ENCODE measurements at regions not wholly inside any gene's neighbourhood (a gene's known extent, or its start where the extent isn't known, plus 50 kb on each side); places are given as distances from the start of the nearest gene placed in this dataset.

GRCh38 chr2:128384446-128384845 is 65.8 kb upstream of the HS6ST1 start:
- Histone ChIP-seq H3K9me3 (ENCODE audit: control extremely low read depth in 1 of 5, control insufficient read depth in 4 of 5, insufficient read depth in 2 of 5, low read depth in 1 of 5, low read length in 4 of 5) (peaks cover 0 to 9% (median 0%) of the 10 kb centered on the region in 5 experiments), H3K27ac (ENCODE audit: insufficient read depth in 1 of 2, low read depth in 1 of 2, low read length in 2 of 2, poor library complexity in 1 of 2, severe bottlenecking in 2 of 2) (no peak overlapping the region), H3K36me3 (ENCODE audit: control insufficient read depth in 4 of 4, insufficient read depth in 4 of 4, low read length in 3 of 4) (no peaks in the 10 kb centered on the region), H3K27me3 (replicated peaks in 2 of 5; ENCODE audit: control insufficient read depth in 4 of 5, insufficient read depth in 5 of 5, low read length in 4 of 5) (no peaks in the 10 kb centered on the region), H3K4me3 (ENCODE audit: control insufficient read depth in 1 of 7, extremely low read depth in 1 of 7, insufficient read depth in 4 of 7, low read depth in 2 of 7, low read length in 6 of 7) (no peak overlapping the region), H3K4me1 (ENCODE audit: control extremely low read depth in 1 of 4, control insufficient read depth in 4 of 4, insufficient read depth in 4 of 4, low read length in 3 of 4) (no peaks in the 10 kb centered on the region)
- ChIA-PET POLR2A (interaction anchor here (0.6 kb wide), 2 partner anchors 45 to 124 kb away, joined by 4 to 5 read pairs; no protein-coding TSS in a partner anchor), CTCF (no interaction called here)
- DNase-seq = no peak
- 99% methylated on average over 7 of the region's 10 CpGs for WGBS (ENCODE audit: insufficient coverage)

GRCh38 chr2:128384956-128385355 is 66.3 kb upstream of the HS6ST1 start:
- 100% methylated on average over 6 of the region's 10 CpGs for WGBS (ENCODE audit: insufficient coverage)
- no peak overlapping the region for H3K27ac ChIP-seq (ENCODE audit: insufficient read depth in 1 of 2, low read depth in 1 of 2, low read length in 2 of 2, poor library complexity in 1 of 2, severe bottlenecking in 2 of 2)
- ChIA-PET POLR2A (interaction anchor here (0.8 kb wide), 1 partner anchor 400 kb away, joined by 3 read pairs; no protein-coding TSS in a partner anchor), CTCF (no interaction called here)
- DNase-seq = no peak
- H3K4me1 ChIP-seq (ENCODE audit: control extremely low read depth in 1 of 4, control insufficient read depth in 4 of 4, insufficient read depth in 4 of 4, low read length in 3 of 4) = no peaks in the 10 kb centered on the region
- H3K9me3 ChIP-seq (ENCODE audit: control extremely low read depth in 1 of 5, control insufficient read depth in 4 of 5, insufficient read depth in 2 of 5, low read depth in 1 of 5, low read length in 4 of 5) = peaks cover 0 to 9% (median 0%) of the 10 kb centered on the region in 5 experiments
- H3K36me3 ChIP-seq (ENCODE audit: control insufficient read depth in 4 of 4, insufficient read depth in 4 of 4, low read length in 3 of 4) = no peaks in the 10 kb centered on the region
- H3K4me3 ChIP-seq (ENCODE audit: control insufficient read depth in 1 of 7, extremely low read depth in 1 of 7, insufficient read depth in 4 of 7, low read depth in 2 of 7, low read length in 6 of 7) = no peak overlapping the region
- no peaks in the 10 kb centered on the region for H3K27me3 ChIP-seq (replicated peaks in 2 of 5; ENCODE audit: control insufficient read depth in 4 of 5, insufficient read depth in 5 of 5, low read length in 4 of 5)

GRCh38 chr2:128385365-128385764 is 66.7 kb upstream of the HS6ST1 start:
- H3K27ac ChIP-seq (ENCODE audit: insufficient read depth in 1 of 2, low read depth in 1 of 2, low read length in 2 of 2, poor library complexity in 1 of 2, severe bottlenecking in 2 of 2) = no peak overlapping the region
- ChIA-PET CTCF (no interaction called here), POLR2A (interaction anchor here (0.8 kb wide), 1 partner anchor 399 kb away, joined by 3 read pairs; no protein-coding TSS in a partner anchor)
- no peak overlapping the region for H3K4me3 ChIP-seq (ENCODE audit: control insufficient read depth in 1 of 7, extremely low read depth in 1 of 7, insufficient read depth in 4 of 7, low read depth in 2 of 7, low read length in 6 of 7)
- no peaks in the 10 kb centered on the region for H3K36me3 ChIP-seq (ENCODE audit: control insufficient read depth in 4 of 4, insufficient read depth in 4 of 4, low read length in 3 of 4)
- peaks cover 0 to 9% (median 0%) of the 10 kb centered on the region in 5 experiments for H3K9me3 ChIP-seq (ENCODE audit: control extremely low read depth in 1 of 5, control insufficient read depth in 4 of 5, insufficient read depth in 2 of 5, low read depth in 1 of 5, low read length in 4 of 5)
- H3K27me3 ChIP-seq (replicated peaks in 2 of 5; ENCODE audit: control insufficient read depth in 4 of 5, insufficient read depth in 5 of 5, low read length in 4 of 5) = no peaks in the 10 kb centered on the region
- no peak for DNase-seq
- 100% methylated on average over 1 of the region's 7 CpGs for WGBS (ENCODE audit: insufficient coverage)
- no peaks in the 10 kb centered on the region for H3K4me1 ChIP-seq (ENCODE audit: control extremely low read depth in 1 of 4, control insufficient read depth in 4 of 4, insufficient read depth in 4 of 4, low read length in 3 of 4)

- no peak overlapping the region for H3K4me3 ChIP-seq (ENCODE audit: control insufficient read depth in 1 of 7, extremely low read depth in 1 of 7, insufficient read depth in 4 of 7, low read depth in 2 of 7, low read length in 6 of 7)
- POLR2A ChIA-PET = no interaction called here
- no peaks in the 10 kb centered on the region for H3K27me3 ChIP-seq (replicated peaks in 2 of 5; ENCODE audit: control insufficient read depth in 4 of 5, insufficient read depth in 5 of 5, low read length in 4 of 5)
- no peak overlapping the region for H3K27ac ChIP-seq (ENCODE audit: insufficient read depth in 1 of 2, low read depth in 1 of 2, low read length in 2 of 2, poor library complexity in 1 of 2, severe bottlenecking in 2 of 2)
- 97% methylated on average over 13 of the region's 14 CpGs for WGBS (ENCODE audit: insufficient coverage)
- H3K9me3 ChIP-seq (ENCODE audit: control extremely low read depth in 1 of 5, control insufficient read depth in 4 of 5, insufficient read depth in 2 of 5, low read depth in 1 of 5, low read length in 4 of 5) = peaks cover 0 to 9% (median 0%) of the 10 kb centered on the region in 5 experiments
- CTCF ChIA-PET = no interaction called here
- no peak for DNase-seq
- H3K36me3 ChIP-seq (ENCODE audit: control insufficient read depth in 4 of 4, insufficient read depth in 4 of 4, low read length in 3 of 4) = no peaks in the 10 kb centered on the region
- no peaks in the 10 kb centered on the region for H3K4me1 ChIP-seq (ENCODE audit: control extremely low read depth in 1 of 4, control insufficient read depth in 4 of 4, insufficient read depth in 4 of 4, low read length in 3 of 4)
These were observed 67.4 kb upstream of the HS6ST1 start for GRCh38 chr2:128386066-128386465.

- ChIA-PET POLR2A (no interaction called here), CTCF (no interaction called here)
- H3K4me3 ChIP-seq (ENCODE audit: control insufficient read depth in 1 of 7, extremely low read depth in 1 of 7, insufficient read depth in 4 of 7, low read depth in 2 of 7, low read length in 6 of 7) = no peak overlapping the region
- DNase-seq = no peak
- H3K27me3 ChIP-seq (replicated peaks in 2 of 5; ENCODE audit: control insufficient read depth in 4 of 5, insufficient read depth in 5 of 5, low read length in 4 of 5) = no peaks in the 10 kb centered on the region
- 96% methylated on average over 7 of the region's 8 CpGs for WGBS (ENCODE audit: insufficient coverage)
- H3K36me3 ChIP-seq (ENCODE audit: control insufficient read depth in 4 of 4, insufficient read depth in 4 of 4, low read length in 3 of 4) = no peaks in the 10 kb centered on the region
- H3K4me1 ChIP-seq (ENCODE audit: control extremely low read depth in 1 of 4, control insufficient read depth in 4 of 4, insufficient read depth in 4 of 4, low read length in 3 of 4) = no peaks in the 10 kb centered on the region
- H3K27ac ChIP-seq (ENCODE audit: insufficient read depth in 1 of 2, low read depth in 1 of 2, low read length in 2 of 2, poor library complexity in 1 of 2, severe bottlenecking in 2 of 2) = no peak overlapping the region
- peaks cover 0 to 9% (median 0%) of the 10 kb centered on the region in 5 experiments for H3K9me3 ChIP-seq (ENCODE audit: control extremely low read depth in 1 of 5, control insufficient read depth in 4 of 5, insufficient read depth in 2 of 5, low read depth in 1 of 5, low read length in 4 of 5)
These were observed 69.9 kb upstream of the HS6ST1 start for GRCh38 chr2:128388499-128388941.

DNA sequence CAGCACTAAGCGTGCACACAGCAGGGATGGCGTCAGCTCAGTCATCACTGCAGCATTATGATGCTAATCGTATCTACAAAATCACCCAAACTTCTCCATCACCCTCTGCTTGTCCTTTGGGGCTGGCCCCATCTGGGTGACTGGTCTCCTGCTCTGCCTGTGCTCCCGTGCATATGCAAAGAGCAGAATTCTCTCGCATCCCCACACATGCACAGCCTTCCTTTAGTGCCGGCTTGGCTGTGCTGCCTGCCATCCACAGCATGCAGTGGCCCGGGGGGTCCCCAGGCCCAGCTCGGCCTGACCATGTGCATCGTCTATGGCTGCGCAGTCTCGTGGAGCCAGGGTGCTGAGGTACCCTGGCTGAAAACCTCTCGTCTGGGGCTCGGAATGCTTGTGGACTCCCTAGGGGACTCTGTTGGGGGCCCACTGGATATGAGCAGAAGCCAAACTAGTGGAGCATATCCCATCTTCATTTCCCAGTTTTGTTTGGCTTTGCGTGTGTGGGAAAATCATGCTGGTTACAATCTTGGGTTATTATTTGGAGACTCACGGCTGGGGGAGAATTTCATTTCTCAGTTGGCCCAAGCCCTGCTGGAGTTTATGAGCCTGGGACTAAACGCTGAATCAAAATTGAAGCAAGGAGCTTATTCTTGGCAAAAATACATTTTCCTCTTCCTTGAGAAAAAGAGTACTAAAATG is 70.9 kb upstream of the HS6ST1 start:
- Histone ChIP-seq H3K4me3 (ENCODE audit: control insufficient read depth in 1 of 7, extremely low read depth in 1 of 7, insufficient read depth in 4 of 7, low read depth in 2 of 7, low read length in 6 of 7) (no peak overlapping the region), H3K4me1 (ENCODE audit: control extremely low read depth in 1 of 4, control insufficient read depth in 4 of 4, insufficient read depth in 4 of 4, low read length in 3 of 4) (no peaks in the 10 kb centered on the region), H3K27ac (ENCODE audit: insufficient read depth in 1 of 2, low read depth in 1 of 2, low read length in 2 of 2, poor library complexity in 1 of 2, severe bottlenecking in 2 of 2) (no peak overlapping the region), H3K36me3 (ENCODE audit: control insufficient read depth in 4 of 4, insufficient read depth in 4 of 4, low read length in 3 of 4) (no peaks in the 10 kb centered on the region), H3K27me3 (replicated peaks in 2 of 5; ENCODE audit: control insufficient read depth in 4 of 5, insufficient read depth in 5 of 5, low read length in 4 of 5) (no peaks in the 10 kb centered on the region), H3K9me3 (ENCODE audit: control extremely low read depth in 1 of 5, control insufficient read depth in 4 of 5, insufficient read depth in 2 of 5, low read depth in 1 of 5, low read length in 4 of 5) (peaks cover 0 to 8% (median 0%) of the 10 kb centered on the region in 5 experiments)
- DNase-seq = no peak
- ChIA-PET POLR2A (no interaction called here), CTCF (no interaction called here)
- WGBS (ENCODE audit: insufficient coverage) = 100% methylated on average over 11 of the region's 16 CpGs

DNA sequence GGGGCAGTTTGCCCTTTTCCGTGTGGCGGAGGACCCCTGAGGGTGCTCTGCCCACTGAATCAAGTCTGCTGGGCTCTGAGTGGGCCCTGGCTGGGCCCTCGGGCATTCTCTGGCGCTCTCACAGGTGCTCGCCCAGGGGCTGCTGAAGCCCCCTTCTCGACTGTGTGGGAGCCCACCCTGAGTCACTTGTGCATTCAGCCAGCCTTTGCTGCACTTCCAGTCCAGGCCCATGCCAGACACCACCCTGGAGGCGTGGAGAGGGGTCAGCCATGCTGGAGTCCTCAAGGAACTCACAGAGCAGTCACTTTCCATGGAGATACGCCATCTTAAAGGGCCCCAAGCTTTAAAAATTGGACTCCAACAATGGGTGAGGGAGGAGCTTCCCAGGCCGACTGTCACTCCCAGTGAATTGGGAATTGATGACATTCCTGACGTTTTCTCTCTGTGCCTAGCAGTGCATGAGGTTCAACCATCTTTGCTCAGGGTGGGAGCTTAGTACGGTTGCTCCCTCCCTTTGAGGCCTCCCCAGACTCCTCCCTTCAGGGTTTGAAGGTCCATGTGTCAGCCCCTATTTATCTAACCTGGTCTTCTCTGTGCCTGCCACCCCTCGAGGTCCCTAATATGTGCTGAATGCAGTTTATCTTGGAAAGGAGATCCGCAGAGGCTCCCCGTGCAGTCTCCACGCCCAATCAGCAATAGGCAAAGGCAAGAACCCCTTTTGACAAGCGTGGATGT is 71.8 kb upstream of the HS6ST1 start:
- WGBS (ENCODE audit: insufficient coverage) = 98% methylated on average over 14 of the region's 16 CpGs
- Histone ChIP-seq H3K27me3 (replicated peaks in 2 of 5; ENCODE audit: control insufficient read depth in 4 of 5, insufficient read depth in 5 of 5, low read length in 4 of 5) (no peaks in the 10 kb centered on the region), H3K36me3 (ENCODE audit: control insufficient read depth in 4 of 4, insufficient read depth in 4 of 4, low read length in 3 of 4) (no peaks in the 10 kb centered on the region), H3K9me3 (ENCODE audit: control extremely low read depth in 1 of 5, control insufficient read depth in 4 of 5, insufficient read depth in 2 of 5, low read depth in 1 of 5, low read length in 4 of 5) (peaks cover 0 to 7% (median 0%) of the 10 kb centered on the region in 5 experiments), H3K27ac (ENCODE audit: insufficient read depth in 1 of 2, low read depth in 1 of 2, low read length in 2 of 2, poor library complexity in 1 of 2, severe bottlenecking in 2 of 2) (no peak overlapping the region), H3K4me3 (ENCODE audit: control insufficient read depth in 1 of 7, extremely low read depth in 1 of 7, insufficient read depth in 4 of 7, low read depth in 2 of 7, low read length in 6 of 7) (no peak overlapping the region), H3K4me1 (ENCODE audit: control extremely low read depth in 1 of 4, control insufficient read depth in 4 of 4, insufficient read depth in 4 of 4, low read length in 3 of 4) (no peaks in the 10 kb centered on the region)
- no peak for DNase-seq
- CTCF ChIA-PET = no interaction called here
- POLR2A ChIA-PET = no interaction called here
